H54 (cell line): ENCODE measurements at regions not wholly inside any gene's neighbourhood (a gene's known extent, or its start where the extent isn't known, plus 50 kb on each side); places are given as distances from the start of the nearest gene placed in this dataset.

Source experiments
- DNase-seq: peaks from one replicate; pipeline ENCODE4 v3.0.0; 2011; ENCODE audit warnings: low spot score, mixed read lengths; ENCODE audit not compliant: insufficient read length
- FAIRE-seq: peaks from 3 replicates; lab custom pipeline; 2011; peaks lifted over from hg19 to GRCh38; lab: Jason Lieb, UNC
- POLR2A ChIP-seq: IDR thresholded peaks from 2 replicates; pipeline ENCODE4 v1.6.1; 2011; ENCODE audit warnings: low read depth, mild to moderate bottlenecking, low read length

- FAIRE-seq (no peak), DNase-seq (no peak)
- TF ChIP-seq POLR2A: no peak
These were observed 66.0 kb downstream of the GPR6 start for GRCh38 chr6:110044096-110044495.

GRCh38 chr6:110044622-110045021 is 66.5 kb downstream of the GPR6 start:
- no peak for TF ChIP-seq POLR2A
- FAIRE-seq: no peak

GRCh38 chr6:110048221-110048875 is 70.2 kb downstream of the GPR6 start:
- DNase-seq (no peak), FAIRE-seq (no peak)
- TF ChIP-seq POLR2A: no peak

More at GRCh38 chr6:110044622-110045021, 66.5 kb downstream of the GPR6 start:
- DNase-seq: no peak

GRCh38 chr6:110049696-110050439 is 71.8 kb downstream of the GPR6 start:
- TF ChIP-seq POLR2A: no peak
- DNase-seq (no peak), FAIRE-seq (no peak)
